Adipocyte (in vitro differentiated cells): ENCODE measurements at regions not wholly inside any gene's neighbourhood (a gene's known extent, or its start where the extent isn't known, plus 50 kb on each side); places are given as distances from the start of the nearest gene placed in this dataset.

Source experiments
- DNase-seq: peaks from one replicate; pipeline ENCODE4 v3.0.0-alpha.2; 2015; ENCODE audit warnings: low read depth
- H3K27me3 ChIP-seq: replicated peaks from 2 replicates; pipeline ENCODE4 v1.7.0; 2013; ENCODE audit warnings: mild to moderate bottlenecking, low read length, moderate library complexity; ENCODE audit not compliant: control insufficient read depth, insufficient read depth
- H3K36me3 ChIP-seq: 2 replicates; pipeline ENCODE4 v1.7.0; 2013; ENCODE audit warnings: low read length, mild to moderate bottlenecking, moderate library complexity; ENCODE audit not compliant: control insufficient read depth, insufficient read depth, severe bottlenecking
- H3K4me1 ChIP-seq: 2 replicates; pipeline ENCODE4 v1.7.0; 2013; ENCODE audit warnings: mild to moderate bottlenecking, low read length, moderate library complexity; ENCODE audit not compliant: control insufficient read depth, insufficient read depth
- H3K4me3 ChIP-seq: 2 replicates; pipeline ENCODE4 v1.7.0; 2013; ENCODE audit warnings: mild to moderate bottlenecking, low read length, moderate library complexity
- H3K9ac ChIP-seq: 2 replicates; pipeline ENCODE4 v1.7.0; 2013; ENCODE audit warnings: mild to moderate bottlenecking, low read length, moderate library complexity
- H3K9me3 ChIP-seq: 2 replicates; pipeline ENCODE4 v1.7.0; 2013; ENCODE audit warnings: mild to moderate bottlenecking, low read length, moderate library complexity; ENCODE audit not compliant: control insufficient read depth

GRCh38 chr3:34312684-34313083 is 514.3 kb downstream of the PDCD6IP start:
- no peaks in the 10 kb centered on the region for H3K36me3 ChIP-seq
- H3K9me3 ChIP-seq = peaks cover 12% of the 10 kb centered on the region
- H3K4me1 ChIP-seq = no peaks in the 10 kb centered on the region
- H3K9ac ChIP-seq = no peak overlapping the region
- DNase-seq = no peak
- no peak overlapping the region for H3K4me3 ChIP-seq
- H3K27me3 ChIP-seq = no peaks in the 10 kb centered on the region

GRCh38 chr3:34319881-34320280 is 521.5 kb downstream of the PDCD6IP start:
- H3K27me3 ChIP-seq = no peaks in the 10 kb centered on the region
- H3K9ac ChIP-seq = no peak overlapping the region
- no peaks in the 10 kb centered on the region for H3K4me1 ChIP-seq
- H3K36me3 ChIP-seq = no peaks in the 10 kb centered on the region
- H3K9me3 ChIP-seq = peaks cover 20% of the 10 kb centered on the region
- H3K4me3 ChIP-seq = no peak overlapping the region
- no peak for DNase-seq

- no peak for DNase-seq
- H3K9ac ChIP-seq = no peak overlapping the region
- no peaks in the 10 kb centered on the region for H3K4me1 ChIP-seq
- peaks cover 3% of the 10 kb centered on the region for H3K9me3 ChIP-seq
- H3K36me3 ChIP-seq = no peaks in the 10 kb centered on the region
- no peaks in the 10 kb centered on the region for H3K27me3 ChIP-seq
- no peak overlapping the region for H3K4me3 ChIP-seq
Measured at GRCh38 chr3:34323517-34323916, 525.1 kb downstream of the PDCD6IP start.

GRCh38 chr3:34346656-34347055 is 548.2 kb downstream of the PDCD6IP start:
- Histone ChIP-seq H3K4me1 (no peaks in the 10 kb centered on the region), H3K4me3 (no peak overlapping the region), H3K9ac (no peak overlapping the region), H3K9me3 (no peaks in the 10 kb centered on the region), H3K36me3 (no peaks in the 10 kb centered on the region), H3K27me3 (no peaks in the 10 kb centered on the region)
- no peak for DNase-seq

GRCh38 chr3:34351882-34352777 is 553.7 kb downstream of the PDCD6IP start:
- Histone ChIP-seq H3K4me3 (no peak overlapping the region), H3K9ac (no peak overlapping the region), H3K36me3 (no peaks in the 10 kb centered on the region), H3K4me1 (no peaks in the 10 kb centered on the region), H3K9me3 (no peaks in the 10 kb centered on the region), H3K27me3 (no peaks in the 10 kb centered on the region)
- DNase-seq = no peak

GRCh38 chr3:34352778-34353331 is 554.4 kb downstream of the PDCD6IP start:
- Histone ChIP-seq H3K27me3 (no peaks in the 10 kb centered on the region), H3K36me3 (no peaks in the 10 kb centered on the region), H3K9me3 (no peaks in the 10 kb centered on the region), H3K9ac (no peak overlapping the region), H3K4me1 (no peaks in the 10 kb centered on the region), H3K4me3 (no peak overlapping the region)
- no peak for DNase-seq

GRCh38 chr3:34357461-34357860 is 559.0 kb downstream of the PDCD6IP start:
- no peaks in the 10 kb centered on the region for H3K9me3 ChIP-seq
- H3K9ac ChIP-seq = no peak overlapping the region
- no peak overlapping the region for H3K4me3 ChIP-seq
- no peaks in the 10 kb centered on the region for H3K36me3 ChIP-seq
- DNase-seq = no peak
- no peaks in the 10 kb centered on the region for H3K27me3 ChIP-seq
- H3K4me1 ChIP-seq = no peaks in the 10 kb centered on the region

GRCh38 chr3:34359064-34359463 is 560.6 kb downstream of the PDCD6IP start:
- H3K27me3 ChIP-seq = no peaks in the 10 kb centered on the region
- no peak for DNase-seq
- no peak overlapping the region for H3K9ac ChIP-seq
- no peaks in the 10 kb centered on the region for H3K36me3 ChIP-seq
- H3K9me3 ChIP-seq = no peaks in the 10 kb centered on the region
- no peaks in the 10 kb centered on the region for H3K4me1 ChIP-seq
- no peak overlapping the region for H3K4me3 ChIP-seq

GRCh38 chr3:34360713-34361112 is 562.3 kb downstream of the PDCD6IP start:
- H3K9me3 ChIP-seq = no peaks in the 10 kb centered on the region
- H3K9ac ChIP-seq = no peak overlapping the region
- no peaks in the 10 kb centered on the region for H3K4me1 ChIP-seq
- no peaks in the 10 kb centered on the region for H3K36me3 ChIP-seq
- DNase-seq = no peak
- no peak overlapping the region for H3K4me3 ChIP-seq
- H3K27me3 ChIP-seq = no peaks in the 10 kb centered on the region

GRCh38 chr3:34361921-34362320 is 563.5 kb downstream of the PDCD6IP start:
- H3K9ac ChIP-seq = no peak overlapping the region
- H3K9me3 ChIP-seq = no peaks in the 10 kb centered on the region
- no peaks in the 10 kb centered on the region for H3K36me3 ChIP-seq
- H3K4me3 ChIP-seq = no peak overlapping the region
- no peaks in the 10 kb centered on the region for H3K27me3 ChIP-seq
- no peaks in the 10 kb centered on the region for H3K4me1 ChIP-seq
- DNase-seq = no peak

GRCh38 chr3:34362910-34363309 is 564.5 kb downstream of the PDCD6IP start:
- DNase-seq = no peak
- Histone ChIP-seq H3K9ac (no peak overlapping the region), H3K9me3 (no peaks in the 10 kb centered on the region), H3K27me3 (no peaks in the 10 kb centered on the region), H3K4me3 (no peak overlapping the region), H3K36me3 (no peaks in the 10 kb centered on the region), H3K4me1 (no peaks in the 10 kb centered on the region)
